ENCODE measurements at regions not wholly inside any gene's neighbourhood (a gene's known extent, or its start where the extent isn't known, plus 50 kb on each side); places are given as distances from the start of the nearest gene placed in this dataset.
A peak's percentile ranks its signal among the peaks of the same experiment; 100 is the strongest.

GRCh38 chr17:33436321-33436720 lies 143.2 kb upstream of the ASIC2 start:
- Histone ChIP-seq H3K36me3 (ENCODE audit: control insufficient read depth, insufficient read depth, low read length) (no peaks in the 10 kb centered on the region), H3K4me1 (ENCODE audit: control insufficient read depth, insufficient read depth, low read length) (no peaks in the 10 kb centered on the region), H3K4me3 (ENCODE audit: low read depth, low read length) (no peak overlapping the region), H3K9me3 (ENCODE audit: control insufficient read depth, insufficient read depth, low read length) (no peaks in the 10 kb centered on the region), H3K27me3 (ENCODE audit: control insufficient read depth, insufficient read depth, low read length) (no peaks in the 10 kb centered on the region), H3K27ac (ENCODE audit: low read depth, low read length) (no peak overlapping the region)
- WGBS (ENCODE audit: insufficient coverage): 83% methylated on average over 2 of the region's 3 CpGs
- DNase-seq (ENCODE audit: low read depth in 4 of 6, low spot score in 6 of 6): no peak

GRCh38 chr17:33438139-33438538 lies 145.0 kb upstream of the ASIC2 start:
- H3K9me3 ChIP-seq (ENCODE audit: control insufficient read depth, insufficient read depth, low read length): no peaks in the 10 kb centered on the region
- 20% methylated on average over 1 of the region's 2 CpGs for WGBS (ENCODE audit: insufficient coverage)
- H3K4me3 ChIP-seq (ENCODE audit: low read depth, low read length): no peak overlapping the region
- H3K4me1 ChIP-seq (ENCODE audit: control insufficient read depth, insufficient read depth, low read length): no peaks in the 10 kb centered on the region
- no peaks in the 10 kb centered on the region for H3K36me3 ChIP-seq (ENCODE audit: control insufficient read depth, insufficient read depth, low read length)
- H3K27me3 ChIP-seq (ENCODE audit: control insufficient read depth, insufficient read depth, low read length): no peaks in the 10 kb centered on the region
- DNase-seq (ENCODE audit: low read depth in 4 of 6, low spot score in 6 of 6): peak in 1 of 6 donors; percentile 46
- no peak overlapping the region for H3K27ac ChIP-seq (ENCODE audit: low read depth, low read length)

- Histone ChIP-seq H3K9me3 (ENCODE audit: control insufficient read depth, insufficient read depth, low read length) (no peaks in the 10 kb centered on the region), H3K4me1 (ENCODE audit: control insufficient read depth, insufficient read depth, low read length) (no peaks in the 10 kb centered on the region), H3K4me3 (ENCODE audit: low read depth, low read length) (no peak overlapping the region), H3K27ac (ENCODE audit: low read depth, low read length) (no peak overlapping the region), H3K36me3 (ENCODE audit: control insufficient read depth, insufficient read depth, low read length) (no peaks in the 10 kb centered on the region), H3K27me3 (ENCODE audit: control insufficient read depth, insufficient read depth, low read length) (no peaks in the 10 kb centered on the region)
- DNase-seq (ENCODE audit: low read depth in 4 of 6, low spot score in 6 of 6): no peak
- WGBS (ENCODE audit: insufficient coverage): no CpG with 5 or more reads among the region's 1 CpG
These were observed 145.5 kb upstream of the ASIC2 start for GRCh38 chr17:33438578-33438977.

DNA sequence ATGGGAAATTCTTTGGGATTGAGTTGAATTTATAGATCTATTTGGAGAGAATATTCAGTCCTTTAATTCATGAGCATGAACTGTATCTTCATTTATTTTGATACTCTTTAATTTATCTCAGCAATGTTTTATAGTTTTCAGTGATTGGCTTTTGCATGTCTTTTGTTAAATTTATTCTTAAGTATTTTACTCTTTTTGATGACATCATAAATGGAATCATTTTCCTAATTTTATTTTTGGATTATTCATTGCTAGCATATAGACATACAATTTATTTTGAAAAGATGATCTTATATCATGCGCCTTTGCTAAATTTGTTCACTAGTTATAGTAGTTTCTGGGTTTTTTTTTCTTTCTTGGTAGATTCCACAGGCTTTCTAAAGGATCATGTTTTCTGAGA lies 149.2 kb upstream of the ASIC2 start:
- Histone ChIP-seq H3K4me3 (ENCODE audit: low read depth, low read length) (no peak overlapping the region), H3K27ac (ENCODE audit: low read depth, low read length) (no peak overlapping the region), H3K4me1 (ENCODE audit: control insufficient read depth, insufficient read depth, low read length) (no peaks in the 10 kb centered on the region), H3K36me3 (ENCODE audit: control insufficient read depth, insufficient read depth, low read length) (no peaks in the 10 kb centered on the region), H3K9me3 (ENCODE audit: control insufficient read depth, insufficient read depth, low read length) (no peaks in the 10 kb centered on the region), H3K27me3 (ENCODE audit: control insufficient read depth, insufficient read depth, low read length) (no peaks in the 10 kb centered on the region)
- no peak for DNase-seq (ENCODE audit: low read depth in 4 of 6, low spot score in 6 of 6)
- WGBS (ENCODE audit: insufficient coverage): no CpG with 5 or more reads among the region's 1 CpG

- 80% methylated on average over 1 of the region's 3 CpGs for WGBS (ENCODE audit: insufficient coverage)
- no peaks in the 10 kb centered on the region for H3K36me3 ChIP-seq (ENCODE audit: control insufficient read depth, insufficient read depth, low read length)
- no peaks in the 10 kb centered on the region for H3K4me1 ChIP-seq (ENCODE audit: control insufficient read depth, insufficient read depth, low read length)
- DNase-seq (ENCODE audit: low read depth in 4 of 6, low spot score in 6 of 6): no peak
- no peak overlapping the region for H3K4me3 ChIP-seq (ENCODE audit: low read depth, low read length)
- H3K27me3 ChIP-seq (ENCODE audit: control insufficient read depth, insufficient read depth, low read length): no peaks in the 10 kb centered on the region
- H3K27ac ChIP-seq (ENCODE audit: low read depth, low read length): no peak overlapping the region
- H3K9me3 ChIP-seq (ENCODE audit: control insufficient read depth, insufficient read depth, low read length): no peaks in the 10 kb centered on the region
These were observed 151.6 kb upstream of the ASIC2 start for GRCh38 chr17:33444731-33445130.

DNA sequence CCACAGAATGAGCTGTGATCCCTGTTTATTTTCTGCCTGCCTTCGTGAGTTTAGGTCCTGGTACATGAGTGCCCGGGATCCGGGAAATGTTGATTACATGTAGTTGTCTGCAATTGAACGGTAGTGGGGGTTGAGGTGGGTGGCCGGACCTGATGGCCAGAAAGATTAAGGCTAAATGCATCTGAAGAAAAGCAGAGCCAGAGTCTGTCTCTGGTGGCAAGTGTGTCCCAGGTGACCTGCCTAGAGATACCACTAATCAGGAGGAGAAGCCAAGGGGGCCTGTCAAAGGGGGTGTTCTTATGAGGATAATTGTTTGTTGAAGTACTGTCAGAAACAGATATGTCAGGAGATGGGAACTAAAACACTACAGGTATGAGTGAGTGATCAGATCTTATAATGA lies 154.0 kb upstream of the ASIC2 start:
- no peaks in the 10 kb centered on the region for H3K9me3 ChIP-seq (ENCODE audit: control insufficient read depth, insufficient read depth, low read length)
- H3K27ac ChIP-seq (ENCODE audit: low read depth, low read length): no peak overlapping the region
- no peak overlapping the region for H3K4me3 ChIP-seq (ENCODE audit: low read depth, low read length)
- no peak for DNase-seq (ENCODE audit: low read depth in 4 of 6, low spot score in 6 of 6)
- H3K36me3 ChIP-seq (ENCODE audit: control insufficient read depth, insufficient read depth, low read length): no peaks in the 10 kb centered on the region
- 88% methylated on average over 5 of the region's 5 CpGs for WGBS (ENCODE audit: insufficient coverage)
- H3K4me1 ChIP-seq (ENCODE audit: control insufficient read depth, insufficient read depth, low read length): no peaks in the 10 kb centered on the region
- no peaks in the 10 kb centered on the region for H3K27me3 ChIP-seq (ENCODE audit: control insufficient read depth, insufficient read depth, low read length)

GRCh38 chr17:33451221-33451620 lies 158.1 kb upstream of the ASIC2 start:
- DNase-seq (ENCODE audit: low read depth in 4 of 6, low spot score in 6 of 6): no peak

GRCh38 chr17:33457477-33457876 lies 164.4 kb upstream of the ASIC2 start:
- no CpG with 5 or more reads among the region's 1 CpG for WGBS (ENCODE audit: insufficient coverage)

More at GRCh38 chr17:33451221-33451620, 158.1 kb upstream of the ASIC2 start:
- H3K27me3 ChIP-seq (ENCODE audit: control insufficient read depth, insufficient read depth, low read length): no peaks in the 10 kb centered on the region
- H3K4me3 ChIP-seq (ENCODE audit: low read depth, low read length): no peak overlapping the region
- no peaks in the 10 kb centered on the region for H3K4me1 ChIP-seq (ENCODE audit: control insufficient read depth, insufficient read depth, low read length)
- H3K36me3 ChIP-seq (ENCODE audit: control insufficient read depth, insufficient read depth, low read length): no peaks in the 10 kb centered on the region
- 84% methylated on average over 7 of the region's 7 CpGs for WGBS (ENCODE audit: insufficient coverage)
- H3K9me3 ChIP-seq (ENCODE audit: control insufficient read depth, insufficient read depth, low read length): no peaks in the 10 kb centered on the region
- H3K27ac ChIP-seq (ENCODE audit: low read depth, low read length): no peak overlapping the region

GRCh38 chr17:33459078-33459940 lies 166.2 kb upstream of the ASIC2 start:
- no peaks in the 10 kb centered on the region for H3K36me3 ChIP-seq (ENCODE audit: control insufficient read depth, insufficient read depth, low read length)
- H3K4me1 ChIP-seq (ENCODE audit: control insufficient read depth, insufficient read depth, low read length): peaks cover 3% of the 10 kb centered on the region
- H3K9me3 ChIP-seq (ENCODE audit: control insufficient read depth, insufficient read depth, low read length): no peaks in the 10 kb centered on the region
- no peaks in the 10 kb centered on the region for H3K27me3 ChIP-seq (ENCODE audit: control insufficient read depth, insufficient read depth, low read length)
- WGBS (ENCODE audit: insufficient coverage): 56% methylated on average over 7 of the region's 17 CpGs
- H3K4me3 ChIP-seq (ENCODE audit: low read depth, low read length): no peak overlapping the region
- DNase-seq (ENCODE audit: low read depth in 4 of 6, low spot score in 6 of 6): peak in 1 of 6 donors; percentile 46
- H3K27ac ChIP-seq (ENCODE audit: low read depth, low read length): no peak overlapping the region

More at GRCh38 chr17:33457477-33457876, 164.4 kb upstream of the ASIC2 start:
- Histone ChIP-seq H3K9me3 (ENCODE audit: control insufficient read depth, insufficient read depth, low read length) (no peaks in the 10 kb centered on the region), H3K36me3 (ENCODE audit: control insufficient read depth, insufficient read depth, low read length) (no peaks in the 10 kb centered on the region), H3K4me1 (ENCODE audit: control insufficient read depth, insufficient read depth, low read length) (peaks cover 3% of the 10 kb centered on the region), H3K27me3 (ENCODE audit: control insufficient read depth, insufficient read depth, low read length) (no peaks in the 10 kb centered on the region), H3K4me3 (ENCODE audit: low read depth, low read length) (no peak overlapping the region), H3K27ac (ENCODE audit: low read depth, low read length) (no peak overlapping the region)
- DNase-seq (ENCODE audit: low read depth in 4 of 6, low spot score in 6 of 6): no peak

- Histone ChIP-seq H3K27ac (ENCODE audit: low read depth, low read length) (no peak overlapping the region), H3K4me1 (ENCODE audit: control insufficient read depth, insufficient read depth, low read length) (peaks cover 3% of the 10 kb centered on the region), H3K36me3 (ENCODE audit: control insufficient read depth, insufficient read depth, low read length) (no peaks in the 10 kb centered on the region), H3K4me3 (ENCODE audit: low read depth, low read length) (no peak overlapping the region), H3K27me3 (ENCODE audit: control insufficient read depth, insufficient read depth, low read length) (no peaks in the 10 kb centered on the region), H3K9me3 (ENCODE audit: control insufficient read depth, insufficient read depth, low read length) (no peaks in the 10 kb centered on the region)
- DNase-seq (ENCODE audit: low read depth in 4 of 6, low spot score in 6 of 6): peak in 1 of 6 donors; percentile 65
- 69% methylated on average over 4 of the region's 4 CpGs for WGBS (ENCODE audit: insufficient coverage)
These were observed 167.8 kb upstream of the ASIC2 start for GRCh38 chr17:33460781-33461450.
